Endodermal cell (in vitro differentiated cells): ENCODE measurements at regions not wholly inside any gene's neighbourhood (a gene's known extent, or its start where the extent isn't known, plus 50 kb on each side); places are given as distances from the start of the nearest gene placed in this dataset.

Experiments used
- DNase-seq: peaks from one replicate; pipeline ENCODE4 v3.0.0-alpha.2; 2017
- H3K27ac ChIP-seq: 2 replicates; pipeline ENCODE4 v1.5.1; 2013; ENCODE audit warnings: mild to moderate bottlenecking, low read depth, low read length, moderate library complexity
- H3K27me3 ChIP-seq: 2 replicates; pipeline ENCODE4 v1.6.1; 2013; ENCODE audit warnings: mild to moderate bottlenecking, low read length, moderate library complexity; ENCODE audit not compliant: insufficient read depth, control insufficient read depth, poor library complexity, severe bottlenecking
- H3K36me3 ChIP-seq: 2 replicates; pipeline ENCODE4 v1.7.0; 2013; ENCODE audit warnings: mild to moderate bottlenecking, low read length, moderate library complexity; ENCODE audit not compliant: control insufficient read depth, insufficient read depth
- H3K4me1 ChIP-seq: one replicate; pipeline ENCODE4 v1.7.0; 2013; ENCODE audit warnings: low read length; ENCODE audit not compliant: control insufficient read depth, insufficient read depth
- H3K4me3 ChIP-seq: 2 replicates; pipeline ENCODE4 v1.5.1; 2013; ENCODE audit warnings: mild to moderate bottlenecking, low read length, moderate library complexity
- H3K9ac ChIP-seq: 2 replicates; pipeline ENCODE4 v1.6.1; 2013; ENCODE audit warnings: mild to moderate bottlenecking, low read length, moderate library complexity; ENCODE audit not compliant: poor library complexity, severe bottlenecking; ENCODE audit errors: extremely low read depth
- H3K9me3 ChIP-seq: 2 replicates; pipeline ENCODE4 v1.6.1; 2013; ENCODE audit warnings: mild to moderate bottlenecking, low read length, moderate library complexity; ENCODE audit not compliant: control insufficient read depth
- H3K27ac Mint-ChIP-seq: 2 replicates; pipeline ENCODE4 v1.8.0; 2020; ENCODE audit warnings: mixed read lengths
- H3K27me3 Mint-ChIP-seq: 2 replicates; pipeline ENCODE4 v1.8.0; 2021; ENCODE audit warnings: mild to moderate bottlenecking, mixed read lengths; ENCODE audit not compliant: insufficient read depth
- H3K36me3 Mint-ChIP-seq: 2 replicates; pipeline ENCODE4 v1.8.0; 2020; ENCODE audit warnings: low read depth, mixed read lengths
- H3K4me1 Mint-ChIP-seq: 2 replicates; pipeline ENCODE4 v1.8.0; 2020; ENCODE audit warnings: mixed read lengths
- H3K4me3 Mint-ChIP-seq: 2 replicates; pipeline ENCODE4 v1.8.0; 2020; ENCODE audit warnings: mild to moderate bottlenecking, moderate library complexity, mixed read lengths
- H3K9me3 Mint-ChIP-seq: 2 replicates; pipeline ENCODE4 v1.8.0; 2020; ENCODE audit warnings: mild to moderate bottlenecking, mixed read lengths
- WGBS, 2 experiments: methylation state at CpG; one replicate each; pipeline versions ENCODE4 v1.1.5 to v1.1.7; 2013; ENCODE audit warnings: missing lambda C conversion rate in 2 of 2, mixed read lengths in 1 of 2; ENCODE audit not compliant: insufficient coverage in 1 of 2, insufficient read length in 1 of 2; 5-methylcytosine and 5-hydroxymethylcytosine counted together
- TF ChIP-seq, protein P1 (sequence below): fragments of 200-600 bp; sonication (generic); conservative IDR thresholded peaks from 2 replicates; pipeline ENCODE4 v1.5.0; 2021; ENCODE audit warnings: antibody characterized with exemption, mild to moderate bottlenecking

GRCh38 chr15:98043160-98044014 is 82.9 kb downstream of the ARRDC4 start:
- no peaks in the 10 kb centered on the region for H3K9me3 ChIP-seq
- no peaks in the 10 kb centered on the region for H3K9me3 Mint-ChIP-seq
- no peak overlapping the region for H3K27ac Mint-ChIP-seq
- no peak overlapping the region for H3K4me3 Mint-ChIP-seq
- peaks cover 9% of the 10 kb centered on the region for H3K27me3 ChIP-seq
- H3K9ac ChIP-seq = no peak overlapping the region
- 89 to 90% methylated on average over 13 to 23 of the region's 23 CpGs for WGBS, 2 experiments
- DNase-seq = no peak
- H3K27ac ChIP-seq = no peak overlapping the region
- H3K27me3 Mint-ChIP-seq = peaks cover 2% of the 10 kb centered on the region
- no peak overlapping the region for H3K4me3 ChIP-seq
- TF ChIP-seq, protein P1, sequence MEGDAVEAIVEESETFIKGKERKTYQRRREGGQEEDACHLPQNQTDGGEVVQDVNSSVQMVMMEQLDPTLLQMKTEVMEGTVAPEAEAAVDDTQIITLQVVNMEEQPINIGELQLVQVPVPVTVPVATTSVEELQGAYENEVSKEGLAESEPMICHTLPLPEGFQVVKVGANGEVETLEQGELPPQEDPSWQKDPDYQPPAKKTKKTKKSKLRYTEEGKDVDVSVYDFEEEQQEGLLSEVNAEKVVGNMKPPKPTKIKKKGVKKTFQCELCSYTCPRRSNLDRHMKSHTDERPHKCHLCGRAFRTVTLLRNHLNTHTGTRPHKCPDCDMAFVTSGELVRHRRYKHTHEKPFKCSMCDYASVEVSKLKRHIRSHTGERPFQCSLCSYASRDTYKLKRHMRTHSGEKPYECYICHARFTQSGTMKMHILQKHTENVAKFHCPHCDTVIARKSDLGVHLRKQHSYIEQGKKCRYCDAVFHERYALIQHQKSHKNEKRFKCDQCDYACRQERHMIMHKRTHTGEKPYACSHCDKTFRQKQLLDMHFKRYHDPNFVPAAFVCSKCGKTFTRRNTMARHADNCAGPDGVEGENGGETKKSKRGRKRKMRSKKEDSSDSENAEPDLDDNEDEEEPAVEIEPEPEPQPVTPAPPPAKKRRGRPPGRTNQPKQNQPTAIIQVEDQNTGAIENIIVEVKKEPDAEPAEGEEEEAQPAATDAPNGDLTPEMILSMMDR = no peak
- no peaks in the 10 kb centered on the region for H3K36me3 ChIP-seq
- H3K36me3 Mint-ChIP-seq = no peaks in the 10 kb centered on the region
- no peaks in the 10 kb centered on the region for H3K4me1 ChIP-seq
- peaks cover 3% of the 10 kb centered on the region for H3K4me1 Mint-ChIP-seq

DNA sequence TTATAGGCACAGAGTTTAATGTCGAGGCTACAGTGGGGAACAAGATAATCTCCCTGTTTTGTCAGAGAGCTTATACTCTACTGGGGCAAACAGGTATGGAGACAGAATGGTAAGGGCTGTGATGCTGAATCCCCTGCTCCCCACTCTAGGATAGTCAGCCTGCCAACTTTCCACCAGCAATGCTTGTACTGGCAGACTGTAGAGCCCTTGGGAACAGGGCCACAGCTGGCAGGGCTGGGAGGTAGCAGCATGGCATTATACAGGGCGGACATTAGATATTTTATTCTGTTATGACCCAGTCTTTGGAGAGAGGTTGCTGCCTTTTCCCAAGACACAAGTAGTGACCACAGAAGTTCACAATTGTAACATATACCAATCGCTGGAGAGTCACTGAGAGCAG is 91.2 kb downstream of the ARRDC4 start:
- Histone ChIP-seq H3K9me3 (peaks cover 2% of the 10 kb centered on the region), H3K36me3 (no peaks in the 10 kb centered on the region), H3K9ac (no peak overlapping the region), H3K27ac (no peak overlapping the region), H3K4me3 (no peak overlapping the region), H3K4me1 (no peaks in the 10 kb centered on the region), H3K27me3 (no peaks in the 10 kb centered on the region)
- Mint-ChIP-seq H3K27me3 (no peaks in the 10 kb centered on the region), H3K4me1 (no peaks in the 10 kb centered on the region), H3K4me3 (no peak overlapping the region), H3K9me3 (peaks cover 6% of the 10 kb centered on the region), H3K27ac (no peak overlapping the region), H3K36me3 (no peaks in the 10 kb centered on the region)
- TF ChIP-seq, protein P1 = no peak
- 88 to 100% methylated on average over 1 to 3 of the region's 3 CpGs for WGBS, 2 experiments
- no peak for DNase-seq

GRCh38 chr15:98057453-98057852 is 97.0 kb downstream of the ARRDC4 start:
- H3K27ac ChIP-seq = no peak overlapping the region
- no peaks in the 10 kb centered on the region for H3K36me3 ChIP-seq
- Mint-ChIP-seq H3K9me3 (peaks cover 27% of the 10 kb centered on the region), H3K4me3 (no peak overlapping the region), H3K27ac (no peak overlapping the region), H3K36me3 (no peaks in the 10 kb centered on the region), H3K27me3 (no peaks in the 10 kb centered on the region), H3K4me1 (no peaks in the 10 kb centered on the region)
- H3K4me3 ChIP-seq = no peak overlapping the region
- TF ChIP-seq, protein P1 = no peak
- H3K4me1 ChIP-seq = no peaks in the 10 kb centered on the region
- peaks cover 8% of the 10 kb centered on the region for H3K9me3 ChIP-seq
- WGBS, 2 experiments = 81 to 88% methylated on average over 1 of the region's 1 CpG
- H3K9ac ChIP-seq = no peak overlapping the region
- no peak for DNase-seq
- no peaks in the 10 kb centered on the region for H3K27me3 ChIP-seq
